Naive thymus-derived CD4-positive, alpha-beta T cell (primary cell): ENCODE measurements at regions not wholly inside any gene's neighbourhood (a gene's known extent, or its start where the extent isn't known, plus 50 kb on each side); places are given as distances from the start of the nearest gene placed in this dataset.

ENCODE experiments used
- ATAC-seq: fragments of 150-1000 bp; cut with Tn5 transposase; 2 replicates; pipeline ENCODE4 v1.10.0; 2021; ENCODE audit warnings: mild to moderate bottlenecking, moderate library complexity
- CTCF ChIA-PET: fragments of 350-600 bp; sonication (Branson Sonifier 250); formaldehyde crosslinking; loops from one replicate; lab custom pipeline; 2021; ENCODE audit warnings: antibody characterized with exemption; lab: Charles Lee
- POLR2A ChIA-PET: fragments of 350-600 bp; sonication (Branson Sonifier 250); formaldehyde crosslinking; loops from one replicate; lab custom pipeline; 2021; ENCODE audit warnings: antibody characterized with exemption, inconsistent platforms; lab: Charles Lee
- DNase-seq, 9 donors: peaks; one replicate each; pipeline versions ENCODE4 v3.0.0 to v3.0.0-alpha.2; 2020 to 2022; ENCODE audit warnings: mixed read lengths in 1 of 9
- H3K27ac ChIP-seq: one replicate; pipeline ENCODE4 v1.7.0; 2013; ENCODE audit warnings: mild to moderate bottlenecking, low read depth, low read length, moderate library complexity
- H3K27me3 ChIP-seq, 2 donors: one replicate each; pipeline ENCODE4 v1.7.0; 2013; ENCODE audit warnings: low read length in 2 of 2, mild to moderate bottlenecking in 2 of 2, moderate library complexity in 2 of 2; ENCODE audit not compliant: control insufficient read depth in 2 of 2, insufficient read depth in 2 of 2
- H3K36me3 ChIP-seq, 3 experiments: 1 replicate in 2 of 3; 2 replicates in 1 of 3; pipeline ENCODE4 v1.7.0; 2013; ENCODE audit warnings: low read length in 3 of 3, mild to moderate bottlenecking in 3 of 3, moderate library complexity in 1 of 3; ENCODE audit not compliant: insufficient read depth in 3 of 3, control insufficient read depth in 2 of 3
- H3K4me1 ChIP-seq, 2 donors: one replicate each; pipeline ENCODE4 v1.7.0; 2013; ENCODE audit warnings: low read length in 2 of 2, mild to moderate bottlenecking in 2 of 2, moderate library complexity in 1 of 2; ENCODE audit not compliant: control insufficient read depth in 2 of 2, insufficient read depth in 2 of 2
- H3K4me3 ChIP-seq: 2 replicates; pipeline ENCODE4 v1.7.0; 2013; ENCODE audit warnings: mild to moderate bottlenecking, low read length
- H3K9me3 ChIP-seq, 3 experiments: 1 replicate in 2 of 3; 2 replicates in 1 of 3; pipeline ENCODE4 v1.7.0; 2013; ENCODE audit warnings: low read length in 3 of 3; ENCODE audit not compliant: control insufficient read depth in 2 of 3
- H3K27ac Mint-ChIP-seq, 9 donors: one replicate each; pipeline ENCODE4 v1.8.0; 2020 to 2022; ENCODE audit warnings: mixed read lengths in 9 of 9, mild to moderate bottlenecking in 8 of 9, moderate library complexity in 5 of 9, inconsistent platforms in 2 of 9
- H3K27me3 Mint-ChIP-seq, 5 donors: one replicate each; pipeline ENCODE4 v1.8.0; 2021 to 2022; ENCODE audit warnings: mixed read lengths in 5 of 5, mild to moderate bottlenecking in 1 of 5
- H3K36me3 Mint-ChIP-seq, 5 donors: one replicate each; pipeline ENCODE4 v1.8.0; 2020 to 2022; ENCODE audit warnings: mixed read lengths in 5 of 5, mild to moderate bottlenecking in 3 of 5, inconsistent platforms in 1 of 5
- H3K4me1 Mint-ChIP-seq, 7 donors: one replicate each; pipeline ENCODE4 v1.8.0; 2020 to 2022; ENCODE audit warnings: mixed read lengths in 7 of 7, mild to moderate bottlenecking in 3 of 7, inconsistent platforms in 1 of 7
- H3K4me3 Mint-ChIP-seq, 10 donors: one replicate each; pipeline ENCODE4 v1.8.0; 2020 to 2022; ENCODE audit warnings: mild to moderate bottlenecking in 10 of 10, mixed read lengths in 10 of 10, moderate library complexity in 6 of 10, inconsistent platforms in 2 of 10
- H3K9me3 Mint-ChIP-seq, 11 donors: one replicate each; pipeline ENCODE4 v1.8.0; 2020 to 2022; ENCODE audit warnings: mixed read lengths in 11 of 11, mild to moderate bottlenecking in 4 of 11, inconsistent platforms in 1 of 11, moderate library complexity in 1 of 11
- intact Hi-C, 2 donors: fragments of 100-400 bp; cut with micrococcal nuclease; formaldehyde crosslinking; loops; one replicate each; pipeline ENCODE4 v1.15.1; 2023

- H3K4me1 ChIP-seq, result no peaks in the 10 kb centered on the region
- no peaks in the 10 kb centered on the region for H3K4me1 Mint-ChIP-seq
- ChIA-PET CTCF (no interaction called here), POLR2A (no interaction called here)
- H3K36me3 Mint-ChIP-seq, result peaks cover 0 to 4% (median 0%) of the 10 kb centered on the region in 5 donors
- H3K4me3 Mint-ChIP-seq, result no peak overlapping the region
- no peaks in the 10 kb centered on the region for H3K27me3 ChIP-seq
- peaks cover 0 to 11% (median 2%) of the 10 kb centered on the region in 11 donors for H3K9me3 Mint-ChIP-seq
- ATAC-seq, result no peak
- no peak for DNase-seq
- intact Hi-C loops, result no loop called here
- H3K27me3 Mint-ChIP-seq, result peaks cover 0 to 10% (median 5%) of the 10 kb centered on the region in 5 donors
- H3K36me3 ChIP-seq, result no peaks in the 10 kb centered on the region
- no peak overlapping the region for H3K4me3 ChIP-seq
- peak overlapping the region in 1 of 9 donors; percentile 52 for H3K27ac Mint-ChIP-seq
- H3K27ac ChIP-seq, result no peak overlapping the region
- no peaks in the 10 kb centered on the region for H3K9me3 ChIP-seq
These were observed 162.1 kb upstream of the EMCN start for GRCh38 chr4:100679926-100680325.

GRCh38 chr4:100674976-100675375 is 157.2 kb upstream of the EMCN start:
- Mint-ChIP-seq H3K27me3 (peaks cover 0 to 6% (median 0%) of the 10 kb centered on the region in 5 donors), H3K4me1 (no peaks in the 10 kb centered on the region), H3K36me3 (peaks cover 0 to 3% (median 0%) of the 10 kb centered on the region in 5 donors), H3K27ac (no peak overlapping the region), H3K9me3 (peaks cover 0 to 6% (median 0%) of the 10 kb centered on the region in 11 donors), H3K4me3 (no peak overlapping the region)
- Histone ChIP-seq H3K4me1 (no peaks in the 10 kb centered on the region), H3K27ac (no peak overlapping the region), H3K36me3 (no peaks in the 10 kb centered on the region), H3K9me3 (no peaks in the 10 kb centered on the region), H3K4me3 (no peak overlapping the region), H3K27me3 (no peaks in the 10 kb centered on the region)
- DNase-seq (no peak), ATAC-seq (no peak)
- CTCF ChIA-PET, result no interaction called here
- intact Hi-C loops, result no loop called here
- POLR2A ChIA-PET, result no interaction called here

GRCh38 chr4:100657187-100657586 is 139.4 kb upstream of the EMCN start:
- ChIA-PET POLR2A (no interaction called here), CTCF (no interaction called here)
- ATAC-seq (no peak), DNase-seq (no peak)
- H3K4me1 ChIP-seq, result no peaks in the 10 kb centered on the region
- Mint-ChIP-seq H3K9me3 (no peaks in the 10 kb centered on the region), H3K27me3 (peaks cover 0 to 6% (median 1%) of the 10 kb centered on the region in 5 donors), H3K36me3 (no peaks in the 10 kb centered on the region), H3K4me1 (no peaks in the 10 kb centered on the region), H3K27ac (no peak overlapping the region), H3K4me3 (no peak overlapping the region)
- no peak overlapping the region for H3K27ac ChIP-seq
- no peaks in the 10 kb centered on the region for H3K36me3 ChIP-seq
- intact Hi-C loops, result no loop called here
- peaks cover 0 to 3% of the 10 kb centered on the region in 2 donors for H3K27me3 ChIP-seq
- H3K4me3 ChIP-seq, result no peak overlapping the region
- H3K9me3 ChIP-seq, result no peaks in the 10 kb centered on the region

GRCh38 chr4:100651499-100652175 is 133.8 kb upstream of the EMCN start:
- ATAC-seq, result peak; percentile 24
- H3K4me1 Mint-ChIP-seq, result no peaks in the 10 kb centered on the region
- Histone ChIP-seq H3K36me3 (no peaks in the 10 kb centered on the region), H3K4me1 (no peaks in the 10 kb centered on the region), H3K27me3 (peaks cover 0 to 1% of the 10 kb centered on the region in 2 donors), H3K4me3 (no peak overlapping the region), H3K9me3 (no peaks in the 10 kb centered on the region), H3K27ac (no peak overlapping the region)
- H3K4me3 Mint-ChIP-seq, result no peak overlapping the region
- DNase-seq, result no peak
- H3K27me3 Mint-ChIP-seq, result peaks cover 0 to 11% (median 4%) of the 10 kb centered on the region in 5 donors
- ChIA-PET POLR2A (no interaction called here), CTCF (no interaction called here)
- H3K27ac Mint-ChIP-seq, result no peak overlapping the region
- intact Hi-C loops, result no loop called here
- H3K36me3 Mint-ChIP-seq, result no peaks in the 10 kb centered on the region
- H3K9me3 Mint-ChIP-seq, result no peaks in the 10 kb centered on the region

- ATAC-seq (no peak), DNase-seq (no peak)
- Mint-ChIP-seq H3K4me1 (no peaks in the 10 kb centered on the region), H3K36me3 (no peaks in the 10 kb centered on the region), H3K9me3 (peaks cover 0 to 1% (median 0%) of the 10 kb centered on the region in 11 donors), H3K27ac (no peak overlapping the region), H3K4me3 (no peak overlapping the region), H3K27me3 (peaks cover 0 to 6% (median 4%) of the 10 kb centered on the region in 5 donors)
- no peak overlapping the region for H3K4me3 ChIP-seq
- POLR2A ChIA-PET, result no interaction called here
- no peaks in the 10 kb centered on the region for H3K36me3 ChIP-seq
- H3K4me1 ChIP-seq, result no peaks in the 10 kb centered on the region
- intact Hi-C loops, result no loop called here
- H3K27me3 ChIP-seq, result no peaks in the 10 kb centered on the region
- no peak overlapping the region for H3K27ac ChIP-seq
- H3K9me3 ChIP-seq, result no peaks in the 10 kb centered on the region
- CTCF ChIA-PET, result no interaction called here
These were observed 131.6 kb upstream of the EMCN start for GRCh38 chr4:100649417-100649816.

- H3K4me1 ChIP-seq, result no peaks in the 10 kb centered on the region
- peaks cover 0 to 6% (median 4%) of the 10 kb centered on the region in 5 donors for H3K27me3 Mint-ChIP-seq
- no peak overlapping the region for H3K27ac ChIP-seq
- no peaks in the 10 kb centered on the region for H3K36me3 Mint-ChIP-seq
- peaks cover 0 to 3% of the 10 kb centered on the region in 2 donors for H3K27me3 ChIP-seq
- H3K27ac Mint-ChIP-seq, result no peak overlapping the region
- peaks cover 0 to 3% (median 0%) of the 10 kb centered on the region in 11 donors for H3K9me3 Mint-ChIP-seq
- H3K4me3 ChIP-seq, result no peak overlapping the region
- intact Hi-C loops, result no loop called here
- POLR2A ChIA-PET, result no interaction called here
- ATAC-seq (no peak), DNase-seq (no peak)
- H3K4me1 Mint-ChIP-seq, result no peaks in the 10 kb centered on the region
- CTCF ChIA-PET, result no interaction called here
- no peak overlapping the region for H3K4me3 Mint-ChIP-seq
- H3K9me3 ChIP-seq, result no peaks in the 10 kb centered on the region
- no peaks in the 10 kb centered on the region for H3K36me3 ChIP-seq
These were observed 126.3 kb upstream of the EMCN start for GRCh38 chr4:100644150-100644549.

GRCh38 chr4:100641336-100641735 is 123.5 kb upstream of the EMCN start:
- Histone ChIP-seq H3K4me3 (no peak overlapping the region), H3K36me3 (no peaks in the 10 kb centered on the region), H3K27me3 (peaks cover 0 to 3% of the 10 kb centered on the region in 2 donors), H3K9me3 (no peaks in the 10 kb centered on the region), H3K4me1 (no peaks in the 10 kb centered on the region), H3K27ac (no peak overlapping the region)
- POLR2A ChIA-PET, result no interaction called here
- Mint-ChIP-seq H3K4me1 (no peaks in the 10 kb centered on the region), H3K27ac (no peak overlapping the region), H3K36me3 (no peaks in the 10 kb centered on the region), H3K4me3 (no peak overlapping the region), H3K27me3 (peaks cover 3 to 17% (median 6%) of the 10 kb centered on the region in 5 donors), H3K9me3 (peaks cover 0 to 16% (median 0%) of the 10 kb centered on the region in 11 donors)
- intact Hi-C loops, result no loop called here
- ATAC-seq, result no peak
- no peak for DNase-seq
- CTCF ChIA-PET, result no interaction called here
